HG02870 (cell line): ENCODE measurements at regions not wholly inside any gene's neighbourhood (a gene's known extent, or its start where the extent isn't known, plus 50 kb on each side); places are given as distances from the start of the nearest gene placed in this dataset.

Source experiments
- ATAC-seq: cut with Tn5 transposase; IDR thresholded peaks from one replicate; pipeline ENCODE4 v1.9.1; 2021; ENCODE audit warnings: mild to moderate bottlenecking, moderate library complexity; ENCODE audit not compliant: unreplicated experiment

- no peak for ATAC-seq
Observed at GRCh38 chr17:77493901-77494663, 353.3 kb downstream of the SEC14L1 start.

- no peak for ATAC-seq
Observed at GRCh38 chr17:77494664-77495435, 354.1 kb downstream of the SEC14L1 start.

- ATAC-seq: no peak
Observed at GRCh38 chr17:77495575-77495974, 354.8 kb downstream of the SEC14L1 start.

GRCh38 chr17:77496401-77496801 is 355.6 kb downstream of the SEC14L1 start:
- no peak for ATAC-seq

- no peak for ATAC-seq
Observed at GRCh38 chr17:77496831-77497577, 356.2 kb downstream of the SEC14L1 start.

- ATAC-seq: no peak
Observed at GRCh38 chr17:77497578-77497934, 356.8 kb downstream of the SEC14L1 start.

- ATAC-seq: no peak
Observed at GRCh38 chr17:77498091-77498741, 357.4 kb downstream of the SEC14L1 start.

- ATAC-seq: no peak
Observed at GRCh38 chr17:77498791-77499698, 358.3 kb downstream of the SEC14L1 start.

GRCh38 chr17:77499699-77500435 is 359.1 kb downstream of the SEC14L1 start:
- ATAC-seq: no peak

- ATAC-seq: no peak
Observed at GRCh38 chr17:77501101-77501566, 360.4 kb downstream of the SEC14L1 start.

GRCh38 chr17:77501751-77502625 is 361.2 kb downstream of the SEC14L1 start:
- ATAC-seq: no peak

GRCh38 chr17:77502626-77503292 is 362.0 kb downstream of the SEC14L1 start:
- ATAC-seq: no peak

- no peak for ATAC-seq
Observed at GRCh38 chr17:77503293-77503655, 362.5 kb downstream of the SEC14L1 start.

- no peak for ATAC-seq
Observed at GRCh38 chr17:77503916-77504651, 363.3 kb downstream of the SEC14L1 start.

GRCh38 chr17:77504652-77505155 is 363.9 kb downstream of the SEC14L1 start:
- no peak for ATAC-seq

- ATAC-seq: no peak
Observed at GRCh38 chr17:77505181-77505639, 364.4 kb downstream of the SEC14L1 start.
